ENCODE measurements at regions not wholly inside any gene's neighbourhood (a gene's known extent, or its start where the extent isn't known, plus 50 kb on each side); places are given as distances from the start of the nearest gene placed in this dataset.

DNA sequence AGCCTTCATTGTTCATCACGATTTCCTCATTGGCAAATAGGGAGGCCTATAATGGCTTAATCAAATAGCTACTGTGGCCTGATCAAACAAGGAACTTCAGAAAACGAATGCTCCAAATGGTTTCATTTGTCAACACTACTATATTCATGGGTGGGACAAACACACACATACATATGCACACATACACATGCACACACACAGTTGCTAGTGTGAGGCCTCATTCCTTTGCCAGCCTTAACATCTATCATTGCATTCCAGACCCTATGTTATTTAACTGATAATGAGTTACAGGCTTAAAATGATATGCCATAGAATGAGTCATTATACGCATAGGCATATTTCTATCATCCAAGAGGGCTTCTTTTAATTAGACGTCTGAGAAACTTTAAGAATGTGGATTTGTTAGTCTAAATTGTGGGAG is 140.2 kb downstream of the KLF5 start:
- DNase-seq (ENCODE audit: insufficient read length, low spot score) = no peak
- TF ChIP-seq, protein P1, sequence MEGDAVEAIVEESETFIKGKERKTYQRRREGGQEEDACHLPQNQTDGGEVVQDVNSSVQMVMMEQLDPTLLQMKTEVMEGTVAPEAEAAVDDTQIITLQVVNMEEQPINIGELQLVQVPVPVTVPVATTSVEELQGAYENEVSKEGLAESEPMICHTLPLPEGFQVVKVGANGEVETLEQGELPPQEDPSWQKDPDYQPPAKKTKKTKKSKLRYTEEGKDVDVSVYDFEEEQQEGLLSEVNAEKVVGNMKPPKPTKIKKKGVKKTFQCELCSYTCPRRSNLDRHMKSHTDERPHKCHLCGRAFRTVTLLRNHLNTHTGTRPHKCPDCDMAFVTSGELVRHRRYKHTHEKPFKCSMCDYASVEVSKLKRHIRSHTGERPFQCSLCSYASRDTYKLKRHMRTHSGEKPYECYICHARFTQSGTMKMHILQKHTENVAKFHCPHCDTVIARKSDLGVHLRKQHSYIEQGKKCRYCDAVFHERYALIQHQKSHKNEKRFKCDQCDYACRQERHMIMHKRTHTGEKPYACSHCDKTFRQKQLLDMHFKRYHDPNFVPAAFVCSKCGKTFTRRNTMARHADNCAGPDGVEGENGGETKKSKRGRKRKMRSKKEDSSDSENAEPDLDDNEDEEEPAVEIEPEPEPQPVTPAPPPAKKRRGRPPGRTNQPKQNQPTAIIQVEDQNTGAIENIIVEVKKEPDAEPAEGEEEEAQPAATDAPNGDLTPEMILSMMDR (IDR thresholded peaks at IDR 0.05; ENCODE audit: insufficient read depth, missing control alignments) = no peak
- no peak for FAIRE-seq

DNA sequence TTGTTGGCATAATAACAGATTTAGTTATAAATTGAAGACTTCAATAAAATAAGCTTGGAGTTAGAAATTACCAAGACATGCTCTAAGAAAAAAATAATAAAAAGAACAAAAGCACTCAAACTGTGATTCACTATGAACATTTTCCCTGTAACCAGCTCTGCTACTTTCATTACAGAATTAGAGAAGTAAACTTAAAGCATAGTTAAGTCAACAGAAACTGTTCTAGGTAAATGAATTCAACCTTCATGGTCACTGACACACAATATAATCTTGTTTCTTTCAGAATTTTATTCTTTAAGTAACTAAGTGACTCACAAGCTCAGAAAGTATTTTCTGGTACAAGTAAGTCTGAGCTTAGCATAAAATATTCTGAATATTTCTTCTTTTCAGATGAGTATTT is 136.3 kb downstream of the KLF5 start:
- TF ChIP-seq, protein P1 (IDR thresholded peaks at IDR 0.05; ENCODE audit: insufficient read depth, missing control alignments) = no peak
- DNase-seq (ENCODE audit: insufficient read length, low spot score) = no peak
- FAIRE-seq = no peak

DNA sequence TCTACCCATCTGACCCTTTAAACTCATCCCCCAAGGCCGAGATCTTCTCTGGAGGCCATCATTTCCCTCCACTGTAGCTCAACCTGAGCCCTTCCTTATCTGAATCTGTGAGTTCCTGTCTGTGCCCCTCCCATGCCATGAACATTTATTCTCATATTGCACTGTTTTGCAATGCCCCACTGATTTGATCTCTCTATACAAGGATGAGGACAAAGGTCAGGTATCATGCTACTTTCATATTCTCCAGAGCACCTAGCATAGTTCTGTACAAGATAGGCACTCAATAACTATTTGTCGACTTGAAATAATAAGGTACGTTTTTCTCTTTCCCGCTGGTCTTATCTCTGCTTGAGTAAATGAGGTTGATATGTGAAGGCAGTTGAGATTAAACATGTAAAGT is 135.5 kb downstream of the KLF5 start:
- DNase-seq (ENCODE audit: insufficient read length, low spot score) = no peak
- FAIRE-seq = no peak
- TF ChIP-seq, protein P1 (IDR thresholded peaks at IDR 0.05; ENCODE audit: insufficient read depth, missing control alignments) = no peak

DNA sequence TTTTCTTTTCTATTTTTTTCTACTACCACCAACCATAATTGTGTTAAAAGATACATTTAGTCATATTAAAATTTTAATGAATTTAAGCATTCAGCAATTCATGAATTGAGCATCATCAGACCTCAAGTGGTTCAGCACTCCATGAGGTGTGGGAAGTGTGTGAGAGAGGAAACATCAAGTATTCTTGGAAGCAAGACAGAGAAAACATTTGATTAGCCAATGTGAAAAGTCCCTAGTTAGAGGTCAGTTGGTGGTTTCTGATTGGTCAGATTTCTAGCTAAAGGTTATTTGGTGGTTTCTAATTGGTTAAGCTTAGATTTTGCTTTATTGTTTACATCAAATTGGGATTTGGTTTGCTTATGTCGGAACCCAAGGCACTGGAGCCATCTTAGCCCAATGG is 134.7 kb downstream of the KLF5 start:
- FAIRE-seq = no peak
- no peak for DNase-seq (ENCODE audit: insufficient read length, low spot score)
- TF ChIP-seq, protein P1 (IDR thresholded peaks at IDR 0.05; ENCODE audit: insufficient read depth, missing control alignments) = no peak

DNA sequence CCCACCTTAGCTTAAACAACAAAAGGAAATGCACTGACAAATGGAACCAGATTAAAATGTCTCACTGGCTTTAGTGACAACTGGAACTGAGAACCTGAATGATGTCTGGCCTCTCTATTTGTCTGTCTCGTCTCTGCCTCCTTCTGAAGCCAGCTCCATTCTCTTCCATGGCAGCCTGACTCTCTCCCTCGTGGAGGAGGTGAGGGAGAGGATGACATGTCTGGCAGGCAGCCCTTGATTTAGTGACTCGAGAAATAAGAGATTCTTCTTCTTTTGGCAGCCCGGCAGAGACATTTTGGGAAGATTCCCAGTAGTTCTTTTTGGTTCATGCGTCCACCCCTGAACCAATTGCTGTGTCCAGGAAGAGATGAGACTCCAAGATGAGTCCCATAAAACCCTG is 131.7 kb downstream of the KLF5 start:
- FAIRE-seq = no peak
- TF ChIP-seq, protein P1 (IDR thresholded peaks at IDR 0.05; ENCODE audit: insufficient read depth, missing control alignments) = no peak
- DNase-seq (ENCODE audit: insufficient read length, low spot score) = no peak

DNA sequence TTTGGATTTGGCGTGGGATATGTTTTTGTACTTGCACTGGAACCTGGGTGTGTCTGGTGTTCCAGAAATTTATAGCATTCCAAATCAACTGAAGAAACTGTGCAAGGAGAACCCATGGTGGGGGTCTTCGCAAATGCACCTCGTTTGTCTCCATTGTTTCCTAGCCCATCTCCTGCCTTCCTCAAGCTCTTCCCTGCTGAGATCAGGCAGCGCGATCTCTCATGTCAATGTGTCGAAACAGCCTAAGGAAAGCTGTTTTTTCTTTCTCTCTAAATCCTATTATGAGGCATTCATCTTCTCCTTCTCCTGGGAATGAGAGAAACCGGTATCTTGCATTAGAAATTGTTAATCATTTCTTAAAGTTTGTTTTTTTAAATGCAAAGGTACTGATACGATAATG is 131.0 kb downstream of the KLF5 start:
- DNase-seq (ENCODE audit: insufficient read length, low spot score) = no peak
- TF ChIP-seq, protein P1 (IDR thresholded peaks at IDR 0.05; ENCODE audit: insufficient read depth, missing control alignments) = no peak
- FAIRE-seq = no peak

DNA sequence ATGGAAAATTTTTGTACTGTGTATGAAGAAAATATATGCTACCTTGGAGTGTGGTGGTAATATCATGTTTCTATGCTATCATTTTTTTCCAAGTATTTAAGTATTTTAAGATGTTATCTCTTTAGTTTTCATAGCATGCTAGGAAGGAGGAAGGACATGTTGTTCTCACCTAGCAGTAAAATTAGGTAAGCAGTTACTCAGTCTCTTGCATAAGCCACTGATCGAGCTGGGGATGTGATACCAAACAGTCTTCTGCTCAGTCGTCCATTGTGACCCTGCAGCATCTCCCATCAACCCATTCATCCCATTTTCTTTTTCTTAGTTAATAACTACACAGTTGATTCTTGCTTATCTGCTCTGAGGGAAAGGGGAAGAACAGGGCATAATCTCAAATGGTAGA is 130.6 kb downstream of the KLF5 start:
- DNase-seq (ENCODE audit: insufficient read length, low spot score) (no peak), FAIRE-seq (no peak)
- TF ChIP-seq, protein P1 (IDR thresholded peaks at IDR 0.05; ENCODE audit: insufficient read depth, missing control alignments) = no peak

Measured in D721Med (cell line).